ENCODE measurements at regions not wholly inside any gene's neighbourhood (a gene's known extent, or its start where the extent isn't known, plus 50 kb on each side); places are given as distances from the start of the nearest gene placed in this dataset.

- Histone ChIP-seq H3K4me1 (no peaks in the 10 kb centered on the region), H3K36me3 (no peaks in the 10 kb centered on the region), H3K27me3 (no peaks in the 10 kb centered on the region), H3K9me3 (peaks cover 0 to 3% (median 0%) of the 10 kb centered on the region in 3 donors), H3K27ac (no peak overlapping the region), H3K4me3 (no peak overlapping the region)
- 67 to 93% methylated on average over 1 of the region's 1 CpG for WGBS, 2 donors (ENCODE audit: low coverage in 1 of 2)
- no peak for TF ChIP-seq POLR2A (IDR thresholded peaks at IDR 0.05)
- TF ChIP-seq EP300 (IDR thresholded peaks at IDR 0.05) = no peak
- no peak for TF ChIP-seq CTCF (IDR thresholded peaks at IDR 0.05)
- no peak for TF ChIP-seq POLR2AphosphoS5 (IDR thresholded peaks at IDR 0.05)
- ATAC-seq = no peak
Observed at GRCh38 chr11:15662285-15662684, 547.6 kb downstream of the INSC start.

DNA sequence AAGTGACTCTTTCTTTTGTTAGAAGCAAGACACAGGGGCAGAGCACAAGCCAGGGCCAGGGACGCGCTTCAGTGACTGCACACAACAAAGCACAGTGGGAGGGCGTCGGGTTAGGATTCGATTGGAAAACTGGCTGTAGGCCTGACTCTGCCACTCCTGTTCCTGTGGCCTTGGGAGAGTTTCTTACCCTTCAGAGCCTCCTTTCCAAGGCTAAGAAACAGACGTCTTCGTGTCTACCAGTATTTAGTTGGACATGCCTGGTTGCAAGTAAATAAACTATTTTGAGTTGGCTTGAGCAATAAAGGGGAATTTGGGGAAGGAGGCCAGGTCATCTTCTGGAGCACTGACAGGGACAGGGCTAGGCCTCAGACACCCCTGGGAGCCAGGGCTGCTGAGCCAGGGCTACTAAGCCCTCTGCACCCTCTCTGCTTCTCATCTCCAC lies 549.1 kb downstream of the INSC start:
- Histone ChIP-seq H3K4me1 (no peaks in the 10 kb centered on the region), H3K36me3 (no peaks in the 10 kb centered on the region), H3K27me3 (no peaks in the 10 kb centered on the region), H3K27ac (no peak overlapping the region), H3K4me3 (no peak overlapping the region), H3K9me3 (peaks cover 0 to 5% (median 0%) of the 10 kb centered on the region in 3 donors)
- TF ChIP-seq CTCF (IDR thresholded peaks at IDR 0.05) = no peak
- no peak for ATAC-seq
- WGBS, 2 donors (ENCODE audit: low coverage in 1 of 2) = 75 to 77% methylated on average over 5 of the region's 7 CpGs

DNA sequence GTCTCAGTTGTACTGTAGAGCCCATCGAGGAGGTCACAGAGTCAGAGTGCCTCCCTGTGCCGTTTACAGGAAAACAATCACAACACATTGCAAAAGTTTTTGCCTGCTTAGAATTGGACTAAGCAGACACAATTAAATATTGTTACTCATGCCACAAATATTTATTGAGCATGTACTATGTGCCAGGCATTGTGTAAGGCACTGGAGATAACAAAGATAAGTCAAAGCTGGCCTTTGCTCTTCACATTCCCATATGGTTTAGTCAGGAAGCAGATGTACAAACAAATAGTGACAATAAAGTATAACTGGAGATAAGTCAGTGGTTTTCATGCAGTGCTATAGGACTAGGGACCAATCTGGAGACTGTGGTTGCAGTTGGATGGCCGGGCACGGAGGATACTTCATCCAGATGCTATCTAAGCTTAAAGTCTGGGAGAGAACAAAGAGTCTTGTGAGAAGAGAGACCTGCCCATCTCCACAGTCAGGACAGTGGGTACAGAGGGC lies 550.7 kb downstream of the INSC start:
- no peaks in the 10 kb centered on the region for H3K4me1 ChIP-seq
- ATAC-seq = no peak
- 83% methylated on average over 2 to 4 of the region's 4 CpGs for WGBS, 2 donors (ENCODE audit: low coverage in 1 of 2)
- peaks cover 0 to 5% (median 0%) of the 10 kb centered on the region in 3 donors for H3K9me3 ChIP-seq
- TF ChIP-seq EP300 (IDR thresholded peaks at IDR 0.05) = no peak
- no peak for TF ChIP-seq POLR2AphosphoS5 (IDR thresholded peaks at IDR 0.05)
- TF ChIP-seq CTCF (IDR thresholded peaks at IDR 0.05) = no peak
- TF ChIP-seq POLR2A (IDR thresholded peaks at IDR 0.05) = no peak
- H3K36me3 ChIP-seq = no peaks in the 10 kb centered on the region
- H3K4me3 ChIP-seq = no peak overlapping the region
- H3K27ac ChIP-seq = no peak overlapping the region
- no peaks in the 10 kb centered on the region for H3K27me3 ChIP-seq

DNA sequence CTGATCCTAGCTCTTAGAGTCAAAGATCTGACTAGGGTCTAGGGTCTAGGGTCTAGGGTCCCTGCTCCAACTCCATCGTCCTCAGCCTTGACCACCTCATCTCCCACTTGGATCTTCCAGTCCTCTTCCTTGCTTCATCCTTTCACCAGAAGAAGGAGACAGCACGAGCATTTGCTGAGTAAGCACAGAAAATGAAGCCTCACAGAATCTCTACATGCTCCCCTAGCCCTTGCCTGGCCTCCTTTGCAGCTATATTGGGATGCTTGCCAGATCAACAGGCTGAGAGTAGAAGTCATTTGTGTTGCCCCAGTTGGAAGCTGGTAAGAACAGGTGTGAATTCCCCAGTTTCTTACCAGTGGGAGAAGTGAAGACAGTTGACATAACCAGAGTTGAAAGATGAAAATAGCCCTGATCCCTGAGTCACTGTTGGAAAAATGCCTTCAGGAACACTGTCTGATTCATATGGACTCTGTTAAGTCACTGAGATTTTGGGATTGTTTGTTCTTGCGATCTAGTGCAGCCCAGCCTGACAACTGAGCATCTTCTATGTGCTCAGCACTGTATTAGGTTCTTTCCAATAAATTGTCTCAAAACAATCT lies 552.5 kb downstream of the INSC start:
- no peak for TF ChIP-seq EP300 (IDR thresholded peaks at IDR 0.05)
- no peak for TF ChIP-seq POLR2AphosphoS5 (IDR thresholded peaks at IDR 0.05)
- no peak for TF ChIP-seq POLR2A (IDR thresholded peaks at IDR 0.05)
- TF ChIP-seq CTCF (IDR thresholded peaks at IDR 0.05) = no peak
- Histone ChIP-seq H3K4me3 (no peak overlapping the region), H3K36me3 (no peaks in the 10 kb centered on the region), H3K27me3 (no peaks in the 10 kb centered on the region), H3K4me1 (no peaks in the 10 kb centered on the region), H3K27ac (no peak overlapping the region), H3K9me3 (peaks cover 0 to 5% (median 0%) of the 10 kb centered on the region in 3 donors)
- WGBS, 2 donors (ENCODE audit: low coverage in 1 of 2) = 80 to 100% methylated on average over 1 to 2 of the region's 3 CpGs
- no peak for ATAC-seq

DNA sequence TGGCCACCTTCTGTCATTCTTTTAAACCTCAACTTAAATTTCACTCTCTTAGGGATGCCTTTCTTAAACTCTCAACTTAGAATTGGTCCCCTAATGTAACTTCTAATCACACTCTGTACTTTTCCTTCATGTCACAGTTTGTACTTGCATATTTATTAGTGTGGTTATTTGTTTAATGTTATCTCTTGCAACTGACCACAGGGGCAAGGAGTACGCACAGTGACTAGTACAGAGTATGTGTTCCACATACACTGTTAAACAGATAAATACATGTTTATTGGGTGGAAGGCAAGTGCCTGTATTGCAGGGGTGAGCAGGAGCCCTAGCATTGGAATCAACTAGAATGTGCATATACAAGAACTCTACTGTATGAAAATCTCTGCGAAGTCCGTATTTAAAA lies 554.0 kb downstream of the INSC start:
- Histone ChIP-seq H3K4me3 (no peak overlapping the region), H3K9me3 (peaks cover 0 to 5% (median 0%) of the 10 kb centered on the region in 3 donors), H3K36me3 (no peaks in the 10 kb centered on the region), H3K27ac (no peak overlapping the region), H3K27me3 (no peaks in the 10 kb centered on the region), H3K4me1 (no peaks in the 10 kb centered on the region)
- ATAC-seq = no peak
- 97 to 98% methylated on average over 3 of the region's 3 CpGs for WGBS, 2 donors (ENCODE audit: low coverage in 1 of 2)
- TF ChIP-seq EP300 (IDR thresholded peaks at IDR 0.05) = no peak
- TF ChIP-seq CTCF (IDR thresholded peaks at IDR 0.05) = no peak
- TF ChIP-seq POLR2AphosphoS5 (IDR thresholded peaks at IDR 0.05) = no peak
- no peak for TF ChIP-seq POLR2A (IDR thresholded peaks at IDR 0.05)
